ENCODE measurements at regions not wholly inside any gene's neighbourhood (a gene's known extent, or its start where the extent isn't known, plus 50 kb on each side); places are given as distances from the start of the nearest gene placed in this dataset.

DNA sequence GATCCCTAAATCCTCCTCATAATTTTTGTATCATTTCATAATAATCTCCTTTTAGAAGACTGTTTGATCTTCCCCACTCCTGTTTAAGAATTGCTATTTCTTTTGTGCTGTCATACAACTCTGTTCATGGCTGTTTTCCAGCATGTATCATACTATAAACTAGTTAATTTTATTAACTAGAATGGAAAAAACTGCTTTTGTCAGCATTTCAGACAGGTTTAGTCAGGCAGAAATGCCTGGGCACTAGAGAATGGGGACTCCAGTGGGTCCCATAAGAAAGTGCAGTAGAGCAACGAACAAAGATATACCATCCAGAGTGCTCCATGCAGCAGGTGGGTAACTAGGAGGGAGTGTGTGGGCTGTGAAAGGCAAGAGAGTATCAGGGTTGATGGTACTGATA, 523.9 kb downstream of the PLOD2 start:
- TF ChIP-seq CTCF (IDR thresholded peaks at IDR 0.05) = no peak
- no peak overlapping the region for H2AFZ ChIP-seq (ENCODE audit: insufficient read depth, low read depth, low read length, poor library complexity, severe bottlenecking)
- no peaks in the 10 kb centered on the region for H4K20me1 ChIP-seq (ENCODE audit: insufficient read depth, low read length)
- intact Hi-C loops (cut with micrococcal nuclease) = no loop called here
- H3K9ac ChIP-seq (ENCODE audit: insufficient read depth, low read length, poor library complexity, severe bottlenecking) = no peak overlapping the region
- no peaks in the 10 kb centered on the region for H3K36me3 ChIP-seq (replicated peaks in 1 of 2; ENCODE audit: control insufficient read depth in 1 of 2, insufficient read depth in 2 of 2, low read length in 2 of 2)
- H3K4me3 ChIP-seq (replicated peaks in 1 of 3; ENCODE audit: low read depth in 2 of 3, low read length in 3 of 3) = no peak overlapping the region
- WGBS (ENCODE audit: insufficient coverage) = 100% methylated on average over 1 of the region's 1 CpG
- H3K4me2 ChIP-seq (replicated peaks; ENCODE audit: extremely low read depth, low read length, poor library complexity, severe bottlenecking) = no peak overlapping the region
- Mint-ChIP-seq H3K27me3 (ENCODE audit: low read depth in 3 of 3) (no peaks in the 10 kb centered on the region), H3K9me3 (peaks cover 0 to 15% (median 8%) of the 10 kb centered on the region in 7 donors), H3K4me3 (no peak overlapping the region), H3K36me3 (no peaks in the 10 kb centered on the region), H3K27ac (no peak overlapping the region), H3K4me1 (no peaks in the 10 kb centered on the region)
- H3K27me3 ChIP-seq (ENCODE audit: control insufficient read depth in 2 of 2, insufficient read depth in 2 of 2, low read length in 2 of 2) = no peaks in the 10 kb centered on the region
- H3K4me1 ChIP-seq (ENCODE audit: control insufficient read depth in 1 of 2, insufficient read depth in 2 of 2, low read length in 2 of 2) = no peaks in the 10 kb centered on the region
- peaks cover 6% of the 10 kb centered on the region in 2 donors for H3K9me3 ChIP-seq (replicated peaks in 1 of 2; ENCODE audit: control insufficient read depth in 1 of 2, insufficient read depth in 1 of 2, low read length in 2 of 2)
- no peaks in the 10 kb centered on the region for H3K79me2 ChIP-seq (ENCODE audit: insufficient read depth, low read length)
- DNase-seq = no peak
- H3K27ac ChIP-seq (ENCODE audit: low read depth in 1 of 2, low read length in 2 of 2) = no peak overlapping the region

DNA sequence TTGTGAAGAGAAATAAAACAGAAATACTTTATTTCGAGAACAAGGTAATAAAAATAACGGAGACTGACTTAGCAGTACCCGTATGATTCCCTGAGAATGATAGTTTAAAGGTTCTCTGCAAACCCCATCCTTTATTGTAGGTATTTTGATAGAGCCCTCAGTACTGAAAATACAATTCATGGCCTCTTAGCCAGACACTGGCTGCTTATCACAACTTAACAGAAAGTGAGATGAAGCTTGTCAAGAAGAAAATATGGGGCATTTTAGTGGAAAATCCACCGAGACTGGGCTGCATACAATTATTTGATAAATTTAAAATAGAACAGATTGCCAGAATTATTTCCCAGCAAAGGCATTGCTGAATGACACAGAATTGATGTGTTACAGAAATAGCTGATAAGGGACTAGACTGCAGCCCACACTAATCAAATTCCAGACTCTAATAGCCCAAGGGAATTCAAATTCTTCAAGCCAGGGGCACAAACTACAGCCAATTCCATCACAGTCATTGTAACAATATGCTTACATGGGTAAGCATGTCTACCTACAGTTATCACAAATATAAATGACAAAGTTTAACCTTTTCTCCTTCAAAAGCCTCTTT, 521.9 kb downstream of the PLOD2 start:
- H3K79me2 ChIP-seq (ENCODE audit: insufficient read depth, low read length) = no peaks in the 10 kb centered on the region
- no peaks in the 10 kb centered on the region for H3K4me1 ChIP-seq (ENCODE audit: control insufficient read depth in 1 of 2, insufficient read depth in 2 of 2, low read length in 2 of 2)
- H3K27me3 Mint-ChIP-seq (ENCODE audit: low read depth in 3 of 3) = no peaks in the 10 kb centered on the region
- no peak overlapping the region for H2AFZ ChIP-seq (ENCODE audit: insufficient read depth, low read depth, low read length, poor library complexity, severe bottlenecking)
- intact Hi-C loops (cut with micrococcal nuclease) = no loop called here
- H3K27ac Mint-ChIP-seq = no peak overlapping the region
- no peak overlapping the region for H3K27ac ChIP-seq (ENCODE audit: low read depth in 1 of 2, low read length in 2 of 2)
- peaks cover 3% of the 10 kb centered on the region in 2 donors for H3K9me3 ChIP-seq (replicated peaks in 1 of 2; ENCODE audit: control insufficient read depth in 1 of 2, insufficient read depth in 1 of 2, low read length in 2 of 2)
- WGBS (ENCODE audit: insufficient coverage) = no CpG with 5 or more reads among the region's 4 CpGs
- H3K4me3 ChIP-seq (replicated peaks in 1 of 3; ENCODE audit: low read depth in 2 of 3, low read length in 3 of 3) = no peak overlapping the region
- peaks cover 0 to 10% (median 4%) of the 10 kb centered on the region in 7 donors for H3K9me3 Mint-ChIP-seq
- no peak for DNase-seq
- no peaks in the 10 kb centered on the region for H3K4me1 Mint-ChIP-seq
- H3K36me3 ChIP-seq (replicated peaks in 1 of 2; ENCODE audit: control insufficient read depth in 1 of 2, insufficient read depth in 2 of 2, low read length in 2 of 2) = no peaks in the 10 kb centered on the region
- H4K20me1 ChIP-seq (ENCODE audit: insufficient read depth, low read length) = no peaks in the 10 kb centered on the region
- no peak overlapping the region for H3K9ac ChIP-seq (ENCODE audit: insufficient read depth, low read length, poor library complexity, severe bottlenecking)
- no peak overlapping the region for H3K4me2 ChIP-seq (replicated peaks; ENCODE audit: extremely low read depth, low read length, poor library complexity, severe bottlenecking)
- H3K36me3 Mint-ChIP-seq = no peaks in the 10 kb centered on the region
- TF ChIP-seq CTCF (IDR thresholded peaks at IDR 0.05) = no peak
- H3K4me3 Mint-ChIP-seq = no peak overlapping the region
- H3K27me3 ChIP-seq (ENCODE audit: control insufficient read depth in 2 of 2, insufficient read depth in 2 of 2, low read length in 2 of 2) = no peaks in the 10 kb centered on the region

Data from CD14-positive monocyte (primary cell).